ENCODE measurements at regions not wholly inside any gene's neighbourhood (a gene's known extent, or its start where the extent isn't known, plus 50 kb on each side); places are given as distances from the start of the nearest gene placed in this dataset.

DNA sequence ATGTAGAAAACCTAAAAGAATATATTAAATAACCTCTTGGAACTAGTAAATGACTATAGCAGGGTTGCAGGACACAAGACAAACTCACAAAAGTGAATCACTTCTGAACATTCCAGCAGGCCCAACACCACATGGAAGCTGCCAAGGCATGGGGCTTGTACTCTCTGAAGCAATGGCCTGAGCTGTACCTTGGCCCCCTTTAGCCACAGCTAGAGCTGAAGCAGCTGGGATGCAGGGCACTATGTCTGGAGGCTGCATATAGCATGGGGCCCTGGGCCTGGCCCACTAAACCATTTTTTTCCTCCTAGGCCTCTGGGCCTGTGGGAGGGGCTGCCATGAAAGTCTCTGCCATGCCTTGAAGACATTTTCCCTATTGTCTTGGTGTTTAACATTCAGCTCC, 1067.3 kb downstream of the LRFN5 start:
- no peak for DNase-seq

- DNase-seq: no peak
These were observed 1065.0 kb downstream of the LRFN5 start for GRCh38 chr14:42671636-42672035.

- DNase-seq: no peak
These were observed 1058.4 kb downstream of the LRFN5 start for GRCh38 chr14:42665083-42665482.

- DNase-seq: no peak
These were observed 1057.5 kb downstream of the LRFN5 start for GRCh38 chr14:42664190-42664589.

DNA sequence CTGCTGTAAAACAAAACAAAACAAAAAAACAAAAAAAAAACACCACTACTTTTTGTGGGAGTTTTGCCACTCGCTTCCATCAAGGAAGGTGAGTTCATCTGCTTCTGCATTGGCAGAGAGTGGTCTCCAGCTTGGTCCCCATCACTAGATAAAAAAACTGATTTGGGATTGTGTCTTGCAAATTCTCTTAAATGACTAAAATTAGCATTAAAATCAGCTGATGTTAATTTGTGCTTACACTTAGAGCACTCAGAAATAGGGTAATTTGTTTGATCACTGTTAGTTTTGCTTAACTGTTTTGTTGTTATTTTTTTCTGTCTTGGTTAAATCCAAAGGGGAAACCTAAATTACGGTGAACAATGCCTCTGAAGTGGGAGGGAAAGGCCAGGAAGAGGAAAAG, 1048.0 kb downstream of the LRFN5 start:
- no peak for DNase-seq

DNA sequence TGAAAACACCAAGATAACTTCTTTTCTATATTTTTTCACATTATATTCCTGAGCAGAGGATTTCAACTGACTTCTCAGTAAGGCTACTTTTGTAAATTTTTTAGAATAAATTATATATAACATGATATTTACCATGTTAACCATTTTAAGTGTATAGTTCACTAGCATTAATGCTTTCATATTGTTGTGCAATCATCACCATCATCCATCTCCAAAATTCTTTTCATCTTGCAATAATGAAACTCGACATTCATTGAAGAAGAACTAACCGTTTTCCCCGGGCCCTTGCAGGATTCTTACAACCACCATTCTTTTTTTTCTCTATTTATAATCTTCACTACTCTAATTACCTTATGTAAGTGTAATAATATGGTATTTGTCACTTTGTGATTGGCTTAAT, 1036.1 kb downstream of the LRFN5 start:
- no peak for DNase-seq

DNA sequence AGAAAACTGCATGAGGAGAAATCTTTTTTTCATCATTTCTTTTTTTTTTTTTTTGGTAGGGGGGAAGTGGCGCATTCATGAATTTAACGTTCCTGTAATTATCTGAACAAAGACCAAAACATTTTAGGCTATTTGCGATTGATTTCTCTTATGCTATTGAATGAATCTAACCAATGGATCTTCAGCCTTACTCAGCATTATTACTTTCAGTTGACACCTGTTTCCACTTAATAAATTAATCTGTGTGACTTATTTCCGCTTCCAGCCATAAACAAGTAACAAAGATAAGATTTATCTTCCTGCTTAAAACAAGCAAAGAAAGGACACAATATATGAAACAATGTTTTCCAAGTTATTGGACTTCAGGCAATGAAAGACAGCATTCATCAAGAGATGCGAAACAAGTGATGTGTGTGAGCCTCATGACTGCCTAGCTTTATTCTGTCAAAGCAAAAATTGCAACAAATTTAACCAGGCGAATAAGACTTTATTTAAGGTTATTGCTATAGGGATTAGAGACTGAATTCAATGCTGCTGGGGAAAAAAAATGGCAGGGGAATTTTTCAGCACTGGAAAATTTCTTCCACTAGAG, 1026.9 kb downstream of the LRFN5 start:
- no peak for DNase-seq

DNA sequence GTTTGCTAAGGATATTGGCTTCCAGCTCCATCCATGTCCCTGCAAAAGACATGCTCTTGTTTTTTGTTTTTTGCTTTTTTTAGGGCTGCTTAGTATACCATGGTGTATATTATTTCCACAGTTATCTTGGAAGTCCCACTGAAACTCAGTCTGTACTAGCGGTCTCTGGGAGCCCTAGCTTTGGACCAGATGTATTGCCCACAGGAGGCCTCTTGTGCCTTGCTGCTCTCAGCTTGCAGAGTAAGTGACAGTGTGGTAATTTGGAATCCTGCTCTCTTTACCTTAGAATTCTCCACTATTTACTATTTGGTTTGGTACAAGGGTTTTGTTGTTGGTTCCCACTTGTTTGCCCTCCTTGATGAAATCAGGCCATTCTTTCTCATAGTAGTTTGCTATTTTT, 1022.9 kb downstream of the LRFN5 start:
- no peak for DNase-seq

DNA sequence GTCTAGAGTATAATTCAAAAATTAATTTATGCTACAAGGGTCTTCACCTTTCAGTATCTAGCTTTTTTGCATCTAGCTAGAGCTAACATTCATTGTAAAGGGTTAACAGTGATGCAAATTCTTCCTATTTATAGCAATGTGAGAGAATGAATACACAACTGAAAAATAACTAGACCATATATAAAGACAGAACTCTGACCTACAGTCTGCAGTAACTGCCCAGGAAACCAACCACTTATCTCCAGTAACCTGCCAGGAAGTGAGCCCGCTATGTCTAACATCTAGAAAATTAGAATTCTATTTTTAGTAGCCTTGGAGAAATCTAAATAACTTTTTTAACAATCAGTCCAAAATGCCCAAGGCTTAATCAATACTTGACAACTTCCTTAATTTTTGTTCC, 1021.9 kb downstream of the LRFN5 start:
- DNase-seq: no peak

DNA sequence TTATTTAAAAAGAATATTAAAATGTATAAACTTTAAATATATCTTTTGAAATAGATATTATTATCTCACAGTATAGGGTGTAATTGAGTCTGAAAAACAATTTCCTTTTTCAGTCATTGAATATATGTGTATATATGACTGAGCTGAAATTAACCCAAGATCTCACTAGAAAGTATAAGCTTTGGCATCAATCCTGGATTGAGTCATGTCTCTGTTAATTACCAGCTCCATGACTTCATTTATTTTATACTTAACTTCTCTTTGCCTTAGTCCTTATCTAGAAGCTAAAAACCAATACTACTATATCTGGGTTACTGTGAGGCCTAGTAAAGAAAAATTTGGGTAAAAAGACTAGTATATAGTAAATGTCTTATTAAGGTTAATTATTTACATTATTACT, 1020.3 kb downstream of the LRFN5 start:
- no peak for DNase-seq

DNA sequence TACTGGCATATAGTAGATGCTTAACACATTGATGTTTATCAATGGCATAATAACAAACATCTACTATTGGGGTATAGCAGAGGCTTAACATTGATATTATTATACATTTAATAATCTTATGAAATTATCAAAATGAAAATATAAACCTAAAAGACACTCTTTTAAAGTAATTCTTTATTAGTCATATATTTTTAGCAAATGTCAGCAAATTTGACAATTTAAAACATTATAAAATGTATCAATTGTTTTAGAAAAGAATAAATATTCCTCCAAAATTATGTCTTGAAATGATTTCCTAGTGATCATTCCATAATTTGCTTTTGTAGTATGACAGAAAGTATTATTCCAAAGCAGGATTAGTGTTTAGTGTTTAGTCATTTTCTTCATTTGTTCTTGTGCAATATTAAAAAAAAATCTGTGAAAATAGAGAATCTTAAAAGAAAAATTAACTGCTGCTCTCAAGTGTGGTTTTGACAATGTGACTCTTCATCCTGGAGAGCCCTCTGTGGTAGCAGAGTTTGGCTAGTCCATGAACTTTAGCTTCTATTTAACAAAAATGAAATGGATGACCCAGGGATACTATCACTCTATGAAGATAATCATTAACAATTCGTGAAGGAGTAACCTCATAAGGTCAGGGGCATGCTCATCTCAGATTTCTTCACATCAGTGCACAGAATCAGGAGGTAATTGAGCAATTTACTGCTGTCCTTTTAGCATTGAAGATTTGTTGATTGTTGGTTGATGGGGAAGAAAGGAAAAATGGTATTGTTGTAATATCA, 1018.5 kb downstream of the LRFN5 start:
- DNase-seq: no peak

GRCh38 chr14:42617005-42617404, 1010.3 kb downstream of the LRFN5 start:
- no peak for DNase-seq

- no peak for DNase-seq
These were observed 1000.2 kb downstream of the LRFN5 start for GRCh38 chr14:42606839-42607238.

DNA sequence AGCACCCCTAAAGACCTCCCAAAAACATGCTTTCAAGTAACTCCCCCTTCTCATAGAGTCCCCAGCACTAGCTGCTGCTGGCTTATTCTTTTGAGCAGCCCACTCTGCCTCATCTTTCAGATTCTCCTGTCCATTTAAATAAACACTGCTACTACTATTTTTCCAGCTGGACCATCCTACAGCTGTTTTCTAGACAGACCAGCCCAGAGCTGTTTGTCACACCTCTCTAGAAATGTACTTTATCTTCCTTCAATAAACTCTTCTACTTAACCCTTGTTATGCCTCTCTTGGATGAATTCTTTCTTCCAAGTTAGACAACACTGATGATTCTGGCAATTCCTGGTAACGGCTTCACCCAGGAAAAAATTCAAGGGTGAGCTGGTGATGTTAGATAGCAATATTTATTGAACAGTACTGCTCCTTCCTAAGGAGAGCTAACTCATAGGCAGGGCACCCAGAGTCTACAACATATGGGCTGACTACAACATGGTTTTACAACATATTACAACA, 995.7 kb downstream of the LRFN5 start:
- DNase-seq: no peak

- DNase-seq: no peak
These were observed 965.4 kb downstream of the LRFN5 start for GRCh38 chr14:42572032-42572431.

DNA sequence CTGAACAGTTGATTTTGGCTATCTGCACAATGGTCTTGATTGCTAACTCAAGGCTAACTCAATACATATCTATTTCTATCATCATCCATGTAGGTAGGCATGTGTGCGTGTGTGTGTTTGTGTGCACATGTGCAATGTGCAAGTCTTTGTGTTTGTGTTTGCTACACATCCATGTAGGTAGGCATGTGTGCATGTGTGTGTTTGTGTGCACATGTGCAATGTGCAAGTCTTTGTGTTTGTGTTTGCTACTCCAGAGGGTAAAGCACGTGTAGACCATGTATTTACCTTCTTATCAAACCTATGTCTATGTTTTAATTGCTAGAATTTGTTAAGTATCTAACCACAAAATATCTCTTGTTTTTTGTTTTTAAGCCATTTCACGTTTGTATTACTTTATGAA, 962.6 kb downstream of the LRFN5 start:
- no peak for DNase-seq

DNA sequence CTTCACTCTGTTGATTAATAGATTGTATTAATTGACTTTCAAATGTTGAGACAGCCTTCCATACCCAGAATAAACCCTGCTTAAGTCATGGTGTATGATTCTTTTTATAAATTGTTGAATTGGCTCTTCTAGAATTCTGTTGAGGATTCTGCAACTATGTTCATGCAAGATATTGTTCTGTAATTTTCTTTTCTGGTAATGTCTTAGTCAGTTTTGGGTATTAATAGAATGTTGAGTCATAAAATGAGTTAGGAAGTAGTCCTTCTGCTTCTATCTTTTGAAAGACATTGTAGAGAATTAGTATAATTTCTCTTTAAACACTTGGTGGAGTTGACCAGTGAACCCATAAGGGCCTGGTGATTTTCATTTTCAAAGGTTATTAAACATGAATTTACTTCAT, 958.9 kb downstream of the LRFN5 start:
- DNase-seq: no peak

GRCh38 chr14:42563313-42563712, 956.6 kb downstream of the LRFN5 start:
- DNase-seq: no peak

DNA sequence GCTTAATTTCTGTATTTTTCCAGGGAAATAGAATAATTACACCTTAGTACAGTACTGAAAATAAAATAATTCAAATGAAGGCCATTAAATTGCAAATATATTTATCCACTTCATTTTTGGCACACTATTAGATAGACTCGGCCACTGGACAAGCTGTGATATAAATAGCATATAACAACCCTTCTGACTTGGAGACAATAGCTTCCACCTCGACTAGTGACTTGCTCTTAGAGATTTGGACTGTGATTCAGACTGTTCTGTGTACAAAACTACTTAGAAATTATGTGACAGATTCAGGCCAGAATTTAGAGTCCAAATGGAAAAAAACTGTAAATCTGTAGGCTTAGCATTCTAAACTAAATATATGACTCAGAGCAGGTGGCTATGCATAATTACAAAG, 949.9 kb downstream of the LRFN5 start:
- no peak for DNase-seq

DNA sequence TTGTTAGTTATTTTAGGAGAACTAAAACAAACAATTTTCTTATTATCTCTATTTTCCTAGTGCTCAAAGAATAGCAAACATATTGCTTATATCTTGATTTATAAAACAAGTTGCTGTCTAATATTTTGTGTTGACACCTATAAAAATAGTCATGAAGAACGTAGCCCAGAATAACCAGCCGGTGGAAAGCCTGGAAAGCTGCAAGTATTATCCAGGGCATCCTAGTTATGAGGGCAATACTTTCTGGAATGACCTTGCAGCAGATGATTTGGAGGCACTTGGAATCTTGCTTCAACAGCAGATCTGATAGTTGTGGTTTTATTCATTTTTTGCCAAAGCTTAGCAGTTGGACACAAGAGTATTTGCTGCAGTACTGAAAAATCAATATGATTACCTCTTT, 948.7 kb downstream of the LRFN5 start:
- no peak for DNase-seq

- no peak for DNase-seq
These were observed 947.4 kb downstream of the LRFN5 start for GRCh38 chr14:42554091-42554490.

DNA sequence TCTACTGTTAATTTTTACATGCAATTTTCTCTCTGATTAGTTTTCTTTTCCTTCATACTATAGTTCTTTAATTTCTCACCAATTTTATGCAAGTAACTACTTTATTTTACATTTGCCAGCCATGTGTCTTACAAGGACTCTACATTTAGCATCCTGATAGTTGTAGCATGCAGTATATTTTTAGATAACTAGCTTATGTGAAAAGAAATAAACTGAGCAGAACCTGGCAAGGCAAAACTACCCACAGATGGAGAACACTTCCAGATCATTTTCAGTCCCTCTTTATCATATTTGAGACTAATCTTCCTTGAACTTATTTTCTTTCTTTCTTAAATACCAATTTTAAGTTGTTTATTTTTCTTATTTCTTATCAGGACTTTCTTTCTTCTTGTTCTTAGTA, 943.6 kb downstream of the LRFN5 start:
- DNase-seq: no peak

GRCh38 chr14:42548349-42548748, 941.7 kb downstream of the LRFN5 start:
- no peak for DNase-seq

DNA sequence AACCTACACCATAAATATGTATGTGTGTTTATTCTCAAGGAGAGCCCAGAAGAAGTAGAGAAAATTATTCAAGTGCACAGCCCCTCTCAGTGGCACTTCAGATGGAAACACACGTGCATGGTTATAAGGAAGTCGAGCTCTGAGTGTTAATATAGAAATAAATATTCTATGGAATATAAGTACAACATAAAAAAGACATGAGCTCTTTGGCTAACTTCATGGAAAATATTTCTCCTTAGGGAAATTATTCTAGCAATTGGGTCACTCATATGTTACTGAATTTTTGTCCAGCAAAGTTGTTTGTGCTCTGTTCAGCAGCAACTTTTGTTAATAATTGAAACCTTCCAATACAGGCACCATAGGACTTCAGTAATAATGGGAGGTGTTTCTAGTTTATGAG, 939.0 kb downstream of the LRFN5 start:
- DNase-seq: no peak

GRCh38 chr14:42541535-42542001, 934.9 kb downstream of the LRFN5 start:
- DNase-seq: no peak

Data from stimulated activated CD4-positive, alpha-beta T cell treated with anti-CD3 and anti-CD28 coated beads, Interleukin-4, amount 100 ng/mL, for 1 hour (primary cell).